Nephron progenitor cell (in vitro differentiated cells): ENCODE measurements at regions not wholly inside any gene's neighbourhood (a gene's known extent, or its start where the extent isn't known, plus 50 kb on each side); places are given as distances from the start of the nearest gene placed in this dataset.

Source experiments
- DNase-seq: peaks from one replicate; pipeline ENCODE4 v3.0.0; 2021
- H3K27ac Mint-ChIP-seq: 2 replicates; pipeline ENCODE4 v1.8.0; 2021; ENCODE audit warnings: mild to moderate bottlenecking, moderate library complexity, mixed read lengths
- H3K27me3 Mint-ChIP-seq: 2 replicates; pipeline ENCODE4 v1.8.0; 2021; ENCODE audit warnings: mild to moderate bottlenecking, low read depth, mixed read lengths; ENCODE audit not compliant: poor library complexity
- H3K36me3 Mint-ChIP-seq: 2 replicates; pipeline ENCODE4 v1.8.0; 2021; ENCODE audit warnings: low read depth, mixed read lengths
- H3K4me1 Mint-ChIP-seq: 2 replicates; pipeline ENCODE4 v1.8.0; 2021; ENCODE audit warnings: mixed read lengths
- H3K4me3 Mint-ChIP-seq: 2 replicates; pipeline ENCODE4 v1.8.0; 2021; ENCODE audit warnings: mild to moderate bottlenecking, moderate library complexity, mixed read lengths
- H3K9me3 Mint-ChIP-seq: 2 replicates; pipeline ENCODE4 v1.8.0; 2021; ENCODE audit warnings: mild to moderate bottlenecking, moderate library complexity, mixed read lengths
- TF ChIP-seq, protein P1 (sequence below): fragments of 200-600 bp; sonication (generic); IDR thresholded peaks from 2 replicates; pipeline ENCODE4 v1.5.0; 2021; ENCODE audit warnings: antibody characterized with exemption

DNA sequence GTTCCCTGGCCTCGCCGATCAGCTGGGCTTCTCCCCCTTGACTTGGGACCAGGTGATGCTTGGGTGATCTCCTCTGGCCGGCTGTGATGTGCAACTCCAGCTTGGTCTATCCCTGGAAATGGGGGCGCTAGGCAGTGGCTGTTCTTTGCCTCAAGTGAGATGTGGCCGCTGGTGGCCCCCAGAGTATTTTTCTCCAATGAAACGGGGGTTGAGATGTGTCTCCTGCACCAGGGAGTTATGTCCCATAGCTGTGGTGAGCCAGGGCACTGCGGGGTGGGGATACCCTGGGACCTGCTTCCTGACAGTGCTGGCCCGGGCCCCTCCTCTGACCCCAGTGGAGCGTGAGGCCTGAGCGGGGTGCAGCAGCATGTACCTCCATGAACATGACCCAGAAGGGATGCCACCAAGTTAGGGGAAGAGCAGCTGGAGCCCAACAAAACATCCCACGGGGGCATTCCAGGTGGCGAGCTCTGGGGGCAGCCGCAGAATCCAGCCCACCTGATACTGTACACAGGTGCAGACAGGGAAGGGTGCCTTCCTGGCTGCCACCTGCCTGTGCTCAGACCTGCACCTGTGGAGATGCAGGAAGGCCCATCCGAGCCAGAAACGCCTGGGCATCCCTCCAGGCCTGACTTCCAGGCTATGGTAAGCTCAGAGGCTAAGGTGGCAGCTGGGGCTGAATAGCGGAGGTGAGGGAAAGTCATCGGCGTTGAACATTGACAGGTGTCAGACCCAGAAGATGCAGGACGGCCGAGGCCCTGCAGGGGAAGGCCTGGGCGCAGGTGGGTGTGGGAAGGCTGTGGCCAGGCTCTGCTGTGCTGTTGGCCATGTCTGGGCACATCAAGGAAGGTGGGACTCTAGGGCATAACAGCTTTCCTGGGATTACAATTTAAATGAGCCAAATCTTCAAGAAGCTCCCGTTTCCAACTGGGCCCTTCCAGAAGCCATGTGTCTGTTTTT lies 97.3 kb downstream of the CTTN start:
- Mint-ChIP-seq H3K4me1 (peaks cover 11% of the 10 kb centered on the region), H3K27ac (no peak overlapping the region), H3K4me3 (no peak overlapping the region), H3K9me3 (peaks cover 10% of the 10 kb centered on the region), H3K36me3 (no peaks in the 10 kb centered on the region), H3K27me3 (peaks cover 2% of the 10 kb centered on the region)
- TF ChIP-seq, protein P1, sequence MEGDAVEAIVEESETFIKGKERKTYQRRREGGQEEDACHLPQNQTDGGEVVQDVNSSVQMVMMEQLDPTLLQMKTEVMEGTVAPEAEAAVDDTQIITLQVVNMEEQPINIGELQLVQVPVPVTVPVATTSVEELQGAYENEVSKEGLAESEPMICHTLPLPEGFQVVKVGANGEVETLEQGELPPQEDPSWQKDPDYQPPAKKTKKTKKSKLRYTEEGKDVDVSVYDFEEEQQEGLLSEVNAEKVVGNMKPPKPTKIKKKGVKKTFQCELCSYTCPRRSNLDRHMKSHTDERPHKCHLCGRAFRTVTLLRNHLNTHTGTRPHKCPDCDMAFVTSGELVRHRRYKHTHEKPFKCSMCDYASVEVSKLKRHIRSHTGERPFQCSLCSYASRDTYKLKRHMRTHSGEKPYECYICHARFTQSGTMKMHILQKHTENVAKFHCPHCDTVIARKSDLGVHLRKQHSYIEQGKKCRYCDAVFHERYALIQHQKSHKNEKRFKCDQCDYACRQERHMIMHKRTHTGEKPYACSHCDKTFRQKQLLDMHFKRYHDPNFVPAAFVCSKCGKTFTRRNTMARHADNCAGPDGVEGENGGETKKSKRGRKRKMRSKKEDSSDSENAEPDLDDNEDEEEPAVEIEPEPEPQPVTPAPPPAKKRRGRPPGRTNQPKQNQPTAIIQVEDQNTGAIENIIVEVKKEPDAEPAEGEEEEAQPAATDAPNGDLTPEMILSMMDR: no peak
- DNase-seq: no peak

DNA sequence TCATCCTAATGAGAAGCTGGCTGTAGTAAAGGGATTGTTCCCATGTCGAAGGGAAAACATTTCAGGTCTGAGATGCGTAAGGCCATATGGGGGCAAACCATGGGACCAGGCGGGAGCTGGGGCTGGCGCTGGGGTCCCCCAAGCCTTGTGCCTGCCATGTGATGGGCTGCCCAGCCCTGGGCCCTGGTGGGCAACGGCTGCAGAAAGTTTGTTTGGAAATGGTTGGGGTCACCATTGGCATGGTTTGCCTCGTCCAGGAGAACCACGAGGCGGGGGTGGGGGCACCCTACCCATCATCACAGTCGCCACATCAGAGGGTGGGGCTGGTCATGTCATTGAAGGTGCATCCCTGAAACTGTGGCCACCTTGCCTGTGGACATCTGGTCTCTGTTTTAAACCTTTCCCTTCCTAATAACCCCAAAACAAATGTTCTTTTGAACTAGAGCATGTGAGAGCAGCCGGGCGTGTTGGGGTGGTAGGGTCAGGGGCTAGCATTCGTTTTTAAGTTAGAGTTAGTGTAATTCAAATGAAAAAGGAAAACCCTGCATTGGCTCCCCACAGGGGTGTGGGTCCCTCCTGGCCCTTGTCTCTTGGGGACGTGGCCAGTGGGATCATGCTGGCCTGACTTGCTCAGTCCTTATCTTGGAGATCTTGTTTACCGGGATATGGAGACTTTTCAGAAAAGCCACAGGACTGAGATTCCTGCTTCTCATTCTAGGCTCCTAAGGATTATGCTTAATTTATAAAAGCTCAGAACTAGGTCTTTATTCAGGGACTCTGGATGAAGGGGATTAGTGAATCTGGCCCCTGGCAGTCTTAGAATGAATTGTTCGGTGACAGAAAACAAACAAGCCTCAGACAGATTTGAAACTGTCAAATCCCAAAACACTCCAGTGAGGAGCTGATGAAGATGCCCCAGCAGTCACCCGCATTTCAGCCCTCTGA lies 98.5 kb downstream of the CTTN start:
- Mint-ChIP-seq H3K27ac (no peak overlapping the region), H3K4me1 (peaks cover 14% of the 10 kb centered on the region), H3K27me3 (no peaks in the 10 kb centered on the region), H3K4me3 (no peak overlapping the region), H3K9me3 (no peaks in the 10 kb centered on the region), H3K36me3 (no peaks in the 10 kb centered on the region)
- no peak for DNase-seq
- TF ChIP-seq, protein P1: no peak

DNA sequence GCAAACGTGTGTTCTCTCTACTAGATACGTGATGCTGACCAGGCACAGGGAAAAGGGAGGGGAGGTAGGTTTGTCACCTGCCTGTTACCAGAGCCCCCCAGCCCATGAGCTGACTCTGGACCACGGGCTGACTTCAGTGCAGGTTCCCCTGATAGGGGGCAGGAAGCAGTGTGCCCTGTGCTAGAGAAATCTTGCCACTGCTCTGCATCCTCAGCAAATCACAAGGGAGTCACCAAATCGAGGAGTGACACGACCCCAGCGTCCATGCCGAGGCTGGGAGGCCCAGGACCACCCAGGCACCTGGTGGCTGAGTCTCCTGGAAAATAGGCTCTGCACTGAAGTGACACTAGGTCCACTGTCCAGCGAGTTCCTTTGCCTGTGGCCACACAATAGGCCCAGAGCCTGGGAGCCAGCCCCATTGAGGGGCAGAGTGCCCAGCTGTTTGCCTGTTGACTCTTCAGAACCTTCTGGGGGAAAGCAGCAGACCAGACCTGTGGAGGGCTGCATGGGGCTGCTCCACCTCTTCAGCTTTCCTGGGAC lies 99.3 kb downstream of the CTTN start:
- no peaks in the 10 kb centered on the region for H3K27me3 Mint-ChIP-seq
- TF ChIP-seq, protein P1: no peak
- H3K4me3 Mint-ChIP-seq: no peak overlapping the region
- no peak for DNase-seq
- H3K27ac Mint-ChIP-seq: no peak overlapping the region
- no peaks in the 10 kb centered on the region for H3K9me3 Mint-ChIP-seq
- H3K4me1 Mint-ChIP-seq: peaks cover 18% of the 10 kb centered on the region
- no peaks in the 10 kb centered on the region for H3K36me3 Mint-ChIP-seq

DNA sequence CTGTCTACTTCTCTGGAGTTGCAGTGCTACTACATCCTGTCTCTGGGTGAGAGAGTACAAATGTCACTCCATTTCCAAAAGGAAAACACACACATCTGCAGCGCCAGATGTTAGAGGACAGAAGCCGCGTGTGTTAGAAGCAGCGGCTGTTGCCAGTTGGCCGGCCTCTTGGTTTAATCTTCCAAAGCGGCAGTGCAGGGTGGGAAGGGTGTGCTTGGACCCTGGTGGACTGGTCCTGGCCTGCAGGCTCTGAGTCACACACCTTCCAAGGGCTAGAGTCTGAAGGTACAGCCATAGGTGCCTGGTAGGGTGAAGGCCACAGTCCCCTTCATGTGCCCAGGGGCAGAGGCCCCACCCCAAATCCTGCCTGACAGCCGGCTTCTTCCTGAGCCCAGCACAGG lies 99.8 kb downstream of the CTTN start:
- H3K4me1 Mint-ChIP-seq: peaks cover 24% of the 10 kb centered on the region

DNA sequence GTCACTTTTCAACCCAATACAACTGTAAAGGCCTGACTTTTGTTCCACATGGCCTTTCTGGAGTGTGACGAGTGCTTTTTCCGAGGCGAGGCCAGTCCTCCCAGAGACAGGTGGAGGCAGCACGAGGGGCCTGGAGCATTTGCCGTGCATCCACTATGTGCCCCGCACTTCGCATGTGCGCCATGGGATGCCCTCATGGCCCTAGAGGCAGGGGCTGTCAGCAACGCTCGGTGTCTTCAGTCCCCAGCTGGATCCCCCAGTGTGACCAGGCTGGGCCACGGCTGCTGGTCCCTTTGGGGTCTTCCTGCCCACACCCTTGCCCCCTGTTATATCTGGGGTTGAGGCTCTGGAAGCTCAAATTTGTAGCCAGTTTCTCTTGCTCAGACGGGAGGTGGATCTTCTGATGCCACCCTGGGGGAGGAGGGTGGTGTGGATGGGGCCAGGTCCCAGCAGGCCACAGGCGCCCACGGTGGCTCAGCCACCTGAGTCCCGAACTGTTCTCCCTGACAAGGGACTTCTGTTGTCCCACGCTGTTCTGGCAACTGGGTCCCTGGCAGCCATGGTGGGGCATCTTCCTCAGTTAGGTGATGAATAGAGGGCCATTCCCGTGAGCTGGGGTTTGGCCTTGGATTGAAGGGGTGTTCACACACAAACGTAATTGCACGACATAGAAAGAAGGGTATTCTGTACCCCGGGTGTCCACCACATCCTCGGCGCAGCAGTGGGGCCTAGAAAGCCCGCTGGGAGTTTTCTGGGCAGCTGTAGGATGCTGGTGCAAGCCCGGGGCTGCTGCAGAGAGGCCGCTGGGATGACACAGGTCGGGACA lies 100.9 kb downstream of the CTTN start:
- TF ChIP-seq, protein P1: no peak
- H3K27ac Mint-ChIP-seq: no peak overlapping the region
- H3K9me3 Mint-ChIP-seq: no peaks in the 10 kb centered on the region

More for the DNA sequence above, 99.8 kb downstream of the CTTN start:
- no peak for DNase-seq
- Mint-ChIP-seq H3K36me3 (no peaks in the 10 kb centered on the region), H3K27me3 (no peaks in the 10 kb centered on the region), H3K27ac (no peak overlapping the region), H3K9me3 (no peaks in the 10 kb centered on the region), H3K4me3 (no peak overlapping the region)
- TF ChIP-seq, protein P1: no peak

More for the DNA sequence above, 100.9 kb downstream of the CTTN start:
- H3K4me1 Mint-ChIP-seq: peaks cover 31% of the 10 kb centered on the region
- H3K36me3 Mint-ChIP-seq: no peaks in the 10 kb centered on the region
- DNase-seq: no peak
- no peak overlapping the region for H3K4me3 Mint-ChIP-seq
- no peaks in the 10 kb centered on the region for H3K27me3 Mint-ChIP-seq
